Left colon (tissue), 2 donors: ENCODE measurements at regions not wholly inside any gene's neighbourhood (a gene's known extent, or its start where the extent isn't known, plus 50 kb on each side); places are given as distances from the start of the nearest gene placed in this dataset.

Experiments
- ATAC-seq: fragments of 200-7000 bp; cut with Tn5 transposase; one replicate; pipeline ENCODE4 v1.9.1; 2020; ENCODE audit warnings: mild to moderate bottlenecking, moderate library complexity
- DNase-seq, 2 donors: peaks; one replicate each; pipeline ENCODE4 v3.0.0-alpha.2; 2020
- intact Hi-C, 2 donors: fragments of 100-400 bp; cut with DNase I in 1 of 2; cut with micrococcal nuclease in 1 of 2; formaldehyde crosslinking; loops; one replicate each; pipeline versions ENCODE4 v1.11.2 to v1.14.0; 2022; cut with DNase I, micrococcal nuclease
- donor health status: DM: no; HTN: no; CAD: no.
- donor health status: DM: yes; HTN: yes; CAD: no.

- DNase-seq (no peak), ATAC-seq (no peak)
- intact Hi-C loops = no loop called here
Measured at GRCh38 chr6:141134723-141135122, 998.0 kb upstream of the GJE1 start.

- intact Hi-C loops = no loop called here
- no peak for DNase-seq
- ATAC-seq = no peak
Measured at GRCh38 chr6:141133836-141134235, 998.9 kb upstream of the GJE1 start.

GRCh38 chr6:141133346-141133745 lies 999.4 kb upstream of the GJE1 start:
- DNase-seq (no peak), ATAC-seq (no peak)
- intact Hi-C loops = no loop called here

GRCh38 chr6:141131616-141132015 lies 1001.1 kb upstream of the GJE1 start:
- no peak for ATAC-seq
- no peak for DNase-seq
- intact Hi-C loops = no loop called here

GRCh38 chr6:141123497-141123896 lies 1009.2 kb upstream of the GJE1 start:
- intact Hi-C loops = no loop called here
- DNase-seq (no peak), ATAC-seq (no peak)

GRCh38 chr6:141123049-141123448 lies 1009.7 kb upstream of the GJE1 start:
- DNase-seq (no peak), ATAC-seq (no peak)
- intact Hi-C loops = no loop called here

GRCh38 chr6:141118991-141119390 lies 1013.7 kb upstream of the GJE1 start:
- DNase-seq = no peak
- ATAC-seq = no peak
- intact Hi-C loops = no loop called here

GRCh38 chr6:141117874-141118273 lies 1014.9 kb upstream of the GJE1 start:
- intact Hi-C loops = no loop called here
- no peak for ATAC-seq
- no peak for DNase-seq

- intact Hi-C loops = no loop called here
- ATAC-seq = no peak
- no peak for DNase-seq
Measured at GRCh38 chr6:141110481-141110880, 1022.2 kb upstream of the GJE1 start.

GRCh38 chr6:141107591-141108160 lies 1025.0 kb upstream of the GJE1 start:
- intact Hi-C loops = no loop called here
- ATAC-seq = no peak
- no peak for DNase-seq

GRCh38 chr6:141105481-141105880 lies 1027.2 kb upstream of the GJE1 start:
- intact Hi-C loops = no loop called here
- ATAC-seq (no peak), DNase-seq (no peak)

GRCh38 chr6:141103246-141103645 lies 1029.5 kb upstream of the GJE1 start:
- DNase-seq (no peak), ATAC-seq (no peak)
- intact Hi-C loops = no loop called here

GRCh38 chr6:141097471-141097870 lies 1035.3 kb upstream of the GJE1 start:
- ATAC-seq (no peak), DNase-seq (no peak)
- intact Hi-C loops = no loop called here

GRCh38 chr6:141095308-141095707 lies 1037.4 kb upstream of the GJE1 start:
- no peak for DNase-seq
- no peak for ATAC-seq

GRCh38 chr6:141088171-141088570 lies 1044.6 kb upstream of the GJE1 start:
- ATAC-seq (no peak), DNase-seq (no peak)
- intact Hi-C loops = no loop called here

More at GRCh38 chr6:141095308-141095707, 1037.4 kb upstream of the GJE1 start:
- intact Hi-C loops = no loop called here

- ATAC-seq (peak; percentile 34), DNase-seq (no peak)
- intact Hi-C loops = no loop called here
Measured at GRCh38 chr6:141077355-141078333, 1055.1 kb upstream of the GJE1 start.

- intact Hi-C loops = no loop called here
- ATAC-seq (no peak), DNase-seq (no peak)
Measured at GRCh38 chr6:141057761-141058160, 1075.0 kb upstream of the GJE1 start.

- no peak for DNase-seq
- ATAC-seq = no peak
- intact Hi-C loops = no loop called here
Measured at GRCh38 chr6:141056945-141057625, 1075.6 kb upstream of the GJE1 start.

GRCh38 chr6:141050471-141050870 lies 1082.3 kb upstream of the GJE1 start:
- intact Hi-C loops = no loop called here
- ATAC-seq (no peak), DNase-seq (no peak)

- intact Hi-C loops = no loop called here
- ATAC-seq (no peak), DNase-seq (no peak)
Measured at GRCh38 chr6:141048451-141048850, 1084.3 kb upstream of the GJE1 start.
